DOHH2 (cell line): ENCODE measurements at regions not wholly inside any gene's neighbourhood (a gene's known extent, or its start where the extent isn't known, plus 50 kb on each side); places are given as distances from the start of the nearest gene placed in this dataset.

Experiments used
- CTCF ChIP-seq: fragments of 200-600 bp; sonication (generic); IDR thresholded peaks from one replicate; pipeline ENCODE4 v1.5.1; 2014; ENCODE audit warnings: antibody characterized with exemption, mild to moderate bottlenecking, low read depth, low read length; ENCODE audit not compliant: poor library complexity, severe bottlenecking
- EZH2phosphoT487 ChIP-seq: fragments of 200-600 bp; sonication (generic); IDR thresholded peaks from 2 replicates; pipeline ENCODE4 v1.6.1; 2017; ENCODE audit warnings: borderline replicate concordance, mild to moderate bottlenecking, antibody characterized with exemption, low read length, moderate library complexity, mixed read lengths

- TF ChIP-seq CTCF (no peak), EZH2phosphoT487 (no peak)
Measured at GRCh38 chr15:78697449-78697848, 56.4 kb upstream of the CHRNB4 start.
